NCI-H2107 treated with DMSO at 0.1 percent for 48 hours (cell line): ENCODE measurements at regions not wholly inside any gene's neighbourhood (a gene's known extent, or its start where the extent isn't known, plus 50 kb on each side); places are given as distances from the start of the nearest gene placed in this dataset.
"Not testable (repeated sequence)": the region's sequence is repeated elsewhere in the genome, so short reads cannot be mapped to it uniquely, and the experiment has no call there.

Experiments used
- DNase-seq: peaks from one replicate; lab custom pipeline; 2025; ENCODE audit not compliant: unreplicated experiment; lab: John Stamatoyannopoulos, UW

DNA sequence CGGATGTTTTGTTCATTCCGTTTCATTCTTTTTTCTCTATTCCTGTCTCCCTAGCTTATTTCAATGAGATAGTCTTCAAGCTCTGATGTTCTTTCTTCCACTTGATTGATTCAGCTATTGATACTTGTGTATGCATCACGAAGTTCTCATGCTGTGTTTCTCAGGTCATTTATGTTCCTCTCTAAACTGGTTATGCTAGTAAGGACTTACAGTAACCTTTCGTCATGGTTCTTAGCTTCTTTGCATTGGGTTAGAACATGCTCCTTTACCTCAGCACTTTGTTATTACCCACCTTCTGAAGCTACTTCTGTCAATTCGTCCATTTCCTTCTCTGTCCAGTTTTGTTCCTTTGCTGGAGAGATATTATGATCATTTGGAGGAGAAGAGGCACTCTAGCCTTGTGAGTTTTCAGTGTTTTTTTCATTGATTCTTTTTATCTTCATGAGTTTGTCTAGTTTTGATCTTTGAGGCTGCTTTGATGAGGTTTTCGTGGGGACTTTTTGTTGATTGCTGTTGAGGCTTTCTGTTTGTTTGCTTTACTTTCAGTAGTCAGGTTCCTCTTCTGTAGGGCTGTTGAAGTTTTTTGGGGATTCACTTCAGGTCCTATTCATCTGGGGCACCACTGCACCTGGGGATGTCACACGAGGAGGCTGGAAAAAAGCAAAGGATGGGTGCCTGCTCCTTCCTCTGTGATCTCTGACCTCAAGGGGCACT is 496.9 kb upstream of the LRRC7 start:
- no peak for DNase-seq

DNA sequence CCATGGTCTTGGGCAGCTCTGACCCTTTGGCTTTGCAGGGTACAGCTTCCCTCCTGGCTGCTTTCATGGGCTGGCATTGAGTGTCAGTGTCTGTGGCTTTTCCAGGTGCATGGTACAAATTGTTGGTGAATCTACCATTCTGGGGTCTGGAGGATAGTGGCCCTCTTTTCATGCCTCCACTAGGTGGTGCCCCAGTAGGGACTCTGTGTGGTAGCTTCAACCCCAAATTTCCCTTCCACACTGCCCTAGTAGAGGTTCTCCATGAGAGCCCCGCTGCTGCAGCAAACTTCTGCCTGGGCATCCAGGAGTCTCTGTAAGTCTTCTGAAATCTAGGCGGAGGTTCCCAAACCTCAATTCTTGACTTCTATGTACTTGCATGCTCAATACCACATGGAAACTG is 494.5 kb upstream of the LRRC7 start:
- DNase-seq: no peak

DNA sequence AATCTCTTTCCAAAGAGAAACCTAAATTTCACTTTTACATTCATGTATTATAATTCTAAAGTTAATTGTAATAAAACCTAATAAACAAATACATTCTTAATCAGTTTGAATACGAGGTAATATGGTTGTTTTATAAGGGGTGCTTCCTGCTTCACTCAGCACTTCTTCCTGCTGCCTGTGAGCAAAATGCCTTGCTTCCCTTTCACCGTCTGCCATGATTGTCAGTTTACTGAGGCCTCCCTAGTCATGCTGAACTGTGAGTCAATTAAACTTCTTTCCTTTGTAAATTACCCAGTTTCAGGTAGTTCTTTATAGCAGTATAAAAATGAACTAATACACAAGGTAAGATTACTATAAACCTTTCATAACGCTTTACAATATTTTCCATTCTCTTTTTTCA is 491.1 kb upstream of the LRRC7 start:
- no peak for DNase-seq

DNA sequence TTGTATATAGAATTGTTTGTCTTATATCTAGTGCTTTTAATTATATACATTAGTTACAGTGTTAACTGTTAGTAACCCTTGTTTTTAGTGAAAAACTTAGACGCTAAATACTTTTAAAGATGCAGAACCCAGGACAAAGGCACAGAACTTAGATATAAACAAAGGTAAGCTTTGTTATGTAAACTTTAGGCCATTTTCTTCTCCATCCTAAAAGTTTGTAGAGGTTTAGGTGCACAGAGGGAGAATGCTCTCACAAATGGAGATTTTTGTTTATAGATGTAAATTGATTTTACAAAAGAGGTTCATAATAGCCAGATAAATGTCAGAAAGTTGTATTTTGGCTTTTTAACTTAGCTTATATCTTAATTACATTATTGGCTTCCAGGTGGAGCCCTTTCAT is 490.5 kb upstream of the LRRC7 start:
- DNase-seq: no peak

DNA sequence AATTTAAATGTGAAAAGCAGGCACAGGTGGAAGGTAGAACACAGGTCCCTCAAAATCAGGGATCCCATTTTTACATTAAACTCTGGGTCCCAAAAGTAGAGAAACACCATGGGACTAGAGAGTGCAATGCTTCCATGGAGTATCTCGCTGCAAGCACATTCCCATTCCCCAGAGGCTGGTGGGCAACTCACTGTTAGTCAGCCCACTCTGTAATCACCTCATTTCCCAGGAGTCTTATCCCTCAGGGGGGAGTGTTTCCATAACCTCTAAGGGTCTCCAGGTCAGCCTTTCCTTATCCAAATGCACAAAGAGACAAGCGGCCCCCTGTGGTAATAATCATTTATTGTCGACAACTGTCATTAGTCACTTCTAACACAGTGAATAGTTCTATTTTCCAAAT is 490.1 kb upstream of the LRRC7 start:
- DNase-seq: no peak

DNA sequence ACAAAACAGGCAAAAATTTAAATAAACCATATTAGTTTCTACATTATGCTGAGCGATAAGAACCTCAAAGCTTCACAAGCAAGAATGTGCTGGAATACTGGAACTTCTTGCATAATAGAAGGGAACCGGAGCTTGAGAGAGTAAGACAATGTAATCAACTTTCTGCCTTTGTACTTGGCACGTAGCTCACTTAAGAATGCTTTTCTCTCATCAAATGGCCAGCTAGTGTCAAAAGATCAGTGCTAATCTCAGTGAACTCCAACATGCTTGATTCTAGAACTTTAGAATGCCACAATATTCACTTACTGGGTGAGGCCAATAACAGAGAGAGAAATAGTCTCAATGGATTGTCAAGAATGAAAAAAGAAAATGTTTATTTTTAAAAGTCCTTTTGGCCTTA is 486.1 kb upstream of the LRRC7 start:
- DNase-seq: no peak

DNA sequence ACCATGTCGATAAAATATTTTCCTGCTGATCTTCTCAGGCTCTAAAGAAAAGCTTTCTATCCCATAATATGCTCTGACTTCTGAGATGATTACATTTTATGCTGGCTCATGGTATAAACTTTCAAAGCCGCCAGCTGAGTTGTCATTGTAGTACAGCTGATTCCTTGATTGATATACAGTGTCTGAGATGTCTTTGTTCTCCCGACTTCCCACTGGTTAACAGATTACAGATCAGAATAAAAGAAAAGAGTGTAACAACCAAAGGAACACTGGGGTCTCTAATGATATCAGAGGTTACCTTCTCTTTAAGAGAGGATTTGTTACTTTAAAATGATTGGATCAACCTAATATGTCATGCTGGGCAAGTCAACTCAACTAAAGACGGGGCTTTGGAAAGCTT is 485.4 kb upstream of the LRRC7 start:
- DNase-seq: no peak

DNA sequence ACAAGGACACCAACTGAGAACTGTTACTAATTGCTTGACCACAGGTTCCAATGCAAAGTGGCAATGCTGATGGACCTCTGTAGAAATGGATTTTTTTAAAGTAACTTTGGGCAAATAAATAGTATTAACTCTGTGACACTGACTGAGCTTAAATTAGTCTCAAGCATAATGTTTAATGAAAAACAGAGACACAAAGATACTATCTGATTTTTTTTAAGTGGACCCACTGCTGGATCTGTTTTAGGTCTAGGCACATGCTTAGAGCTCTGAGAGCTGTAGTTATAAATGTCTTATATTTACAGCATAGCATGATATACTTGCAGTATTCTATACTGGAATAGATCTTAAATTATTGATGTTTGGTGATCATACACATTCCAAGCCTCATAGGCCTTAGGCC is 481.6 kb upstream of the LRRC7 start:
- DNase-seq: no peak

DNA sequence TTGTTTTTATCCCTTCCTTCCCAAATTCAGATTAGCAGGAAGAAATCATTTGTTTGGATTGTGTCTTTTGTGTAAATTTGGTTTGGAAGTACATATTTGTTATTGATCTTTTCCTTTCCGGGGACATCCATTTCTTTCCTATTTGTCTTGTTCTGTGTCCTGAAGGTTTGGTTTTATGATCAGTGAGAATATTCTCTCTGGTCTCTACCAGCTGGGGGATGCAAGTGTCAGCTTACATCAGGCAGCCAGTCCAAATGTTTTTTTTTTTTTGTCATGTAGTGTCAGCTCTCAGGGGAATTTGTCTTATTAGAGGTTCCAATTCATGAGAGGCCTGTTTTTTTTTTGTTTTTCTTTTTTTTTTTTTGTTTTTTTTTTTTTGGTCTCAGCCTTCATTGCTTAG is 479.2 kb upstream of the LRRC7 start:
- no peak for DNase-seq

DNA sequence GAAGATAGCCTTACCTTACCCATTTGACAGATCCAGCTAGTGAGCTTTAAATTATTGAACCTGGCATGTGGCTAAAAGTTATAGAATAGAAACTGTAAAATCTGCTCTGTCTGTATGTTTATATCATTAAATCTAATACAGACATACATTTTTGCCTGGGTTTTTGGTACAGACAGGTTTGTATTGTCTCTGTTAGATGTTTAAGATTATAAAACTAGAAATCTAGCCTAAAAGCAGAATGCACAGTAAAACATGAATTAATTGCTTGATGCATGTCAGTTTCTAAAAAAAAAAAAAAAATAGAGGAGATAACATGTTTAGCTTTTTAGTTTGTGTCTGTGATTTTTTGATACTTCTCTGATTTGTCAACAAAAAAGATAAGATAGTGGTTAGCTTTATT is 477.6 kb upstream of the LRRC7 start:
- no peak for DNase-seq

DNA sequence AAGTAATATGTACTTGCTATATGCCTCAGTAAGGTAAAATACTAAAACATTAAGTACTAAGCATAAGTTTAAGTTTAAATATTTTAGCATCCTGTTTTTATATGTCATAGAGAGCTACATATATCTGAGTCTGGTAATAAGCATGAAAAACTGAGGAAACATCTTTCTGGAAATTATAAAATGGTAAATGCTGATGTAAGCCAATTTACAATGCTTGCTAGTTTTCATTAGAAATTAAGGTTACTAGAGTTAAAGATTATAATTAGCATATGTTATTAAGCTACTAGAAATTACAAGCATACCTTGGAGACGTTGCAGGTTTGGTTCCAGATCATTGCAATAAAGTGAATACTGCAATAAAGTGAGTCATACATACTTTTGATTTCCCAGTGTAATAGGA is 477.0 kb upstream of the LRRC7 start:
- DNase-seq: no peak

DNA sequence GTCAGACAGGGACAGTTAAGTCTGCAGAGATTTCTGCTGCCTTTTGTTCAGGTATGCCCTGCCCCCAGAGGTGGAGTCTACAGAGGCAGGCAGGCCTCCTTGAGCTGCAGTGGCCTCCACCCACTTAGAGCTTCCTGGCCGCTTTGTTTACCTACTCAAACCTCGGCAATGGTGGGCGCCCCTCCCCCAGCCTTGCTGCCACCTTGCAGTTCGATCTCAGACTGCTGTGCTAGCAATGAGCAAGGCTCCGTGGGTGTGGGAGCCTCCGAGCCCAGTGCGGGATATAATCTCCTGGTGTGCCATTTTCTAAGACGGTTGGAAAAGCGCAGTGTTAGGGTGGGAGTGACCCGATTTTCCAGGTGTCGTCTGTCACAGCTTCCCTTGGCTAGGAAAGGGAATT is 465.7 kb upstream of the LRRC7 start:
- not testable (repeated sequence) for DNase-seq

DNA sequence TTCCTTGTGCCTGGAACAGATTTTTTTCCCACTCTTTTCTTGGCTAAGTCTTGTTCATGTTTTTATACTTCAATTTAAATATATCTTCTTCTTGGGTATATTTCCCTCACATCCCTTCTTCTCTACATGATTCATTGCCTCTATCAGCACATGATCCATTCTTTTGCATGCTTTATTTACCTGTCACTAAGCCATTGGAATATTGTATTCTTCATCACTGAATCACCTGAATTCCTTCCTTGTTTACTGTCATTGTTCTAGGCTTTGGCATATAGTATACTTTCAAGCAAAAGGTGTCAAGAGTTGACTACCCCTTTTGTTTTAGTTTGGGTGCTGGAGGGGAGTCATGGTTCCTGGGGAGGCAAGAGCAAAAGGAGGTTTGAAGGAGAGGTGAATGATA is 464.5 kb upstream of the LRRC7 start:
- DNase-seq: no peak

DNA sequence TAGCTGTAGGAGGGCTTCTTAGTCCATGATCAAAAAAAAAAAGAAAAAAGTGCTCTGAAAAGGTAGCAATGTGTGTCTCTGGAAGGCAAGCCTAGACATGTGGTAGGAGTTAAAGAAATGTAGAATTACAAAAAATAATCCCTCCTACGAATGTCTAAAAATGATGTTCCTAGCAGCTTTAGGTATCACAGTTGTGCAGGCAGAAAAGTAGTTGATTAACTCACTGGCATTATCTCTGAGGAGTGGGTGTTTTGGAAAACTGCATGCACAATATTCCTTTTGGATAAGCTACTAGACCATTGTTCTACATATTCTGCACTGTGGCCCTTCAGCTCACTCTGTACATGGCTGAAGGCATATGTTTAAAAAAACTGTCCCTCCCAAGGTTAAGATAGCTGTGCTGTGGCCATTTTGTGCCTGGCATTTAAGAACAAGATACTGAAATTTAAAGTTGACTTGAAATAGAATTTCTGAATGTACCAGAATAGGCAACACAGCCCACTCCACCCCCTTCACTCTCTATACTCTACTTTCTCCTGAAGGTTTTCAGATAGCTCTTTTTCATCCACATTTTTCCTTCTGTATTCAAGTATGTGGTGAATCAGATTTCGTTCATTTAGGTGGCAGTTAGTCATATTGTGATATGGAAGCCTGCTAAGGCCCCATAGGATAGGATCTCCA is 463.9 kb upstream of the LRRC7 start:
- DNase-seq: no peak

DNA sequence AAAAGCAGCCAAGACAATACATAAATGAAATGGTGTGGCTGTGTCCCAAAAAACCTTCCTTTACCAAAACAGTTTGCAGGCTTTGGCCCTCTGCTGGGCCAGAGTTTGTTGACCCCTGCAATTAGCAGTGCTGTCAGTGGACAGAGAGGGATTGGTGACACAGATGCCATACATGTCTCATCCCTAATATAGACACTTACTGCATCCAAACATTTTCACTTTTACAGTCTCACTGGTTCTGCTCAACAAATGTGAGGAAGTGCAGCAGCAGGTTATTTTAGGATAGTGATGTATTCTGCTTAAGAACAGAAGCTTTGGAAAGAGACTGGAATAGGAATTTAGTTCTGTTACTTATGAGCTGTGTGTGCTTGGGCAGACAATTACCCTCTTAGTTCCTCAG is 462.8 kb upstream of the LRRC7 start:
- no peak for DNase-seq

DNA sequence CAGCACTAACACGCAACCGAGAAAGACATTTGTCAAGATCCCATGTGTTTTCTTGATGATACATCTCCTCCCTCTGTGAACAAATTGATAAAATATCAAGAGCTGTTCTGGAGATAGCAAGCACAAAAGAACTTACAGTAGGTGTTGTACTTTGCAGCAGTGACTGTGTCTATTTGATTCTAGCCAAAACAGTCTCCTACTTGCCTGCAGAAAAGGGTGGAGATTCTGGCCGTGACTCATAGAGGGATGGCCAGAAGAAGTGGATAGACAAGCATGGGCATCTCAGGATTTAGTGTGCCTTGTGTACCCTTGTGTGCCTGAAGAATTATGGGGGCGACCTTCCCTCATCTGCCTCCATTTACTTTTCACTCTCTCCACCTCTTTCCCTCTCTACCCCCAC is 458.4 kb upstream of the LRRC7 start:
- DNase-seq: no peak

DNA sequence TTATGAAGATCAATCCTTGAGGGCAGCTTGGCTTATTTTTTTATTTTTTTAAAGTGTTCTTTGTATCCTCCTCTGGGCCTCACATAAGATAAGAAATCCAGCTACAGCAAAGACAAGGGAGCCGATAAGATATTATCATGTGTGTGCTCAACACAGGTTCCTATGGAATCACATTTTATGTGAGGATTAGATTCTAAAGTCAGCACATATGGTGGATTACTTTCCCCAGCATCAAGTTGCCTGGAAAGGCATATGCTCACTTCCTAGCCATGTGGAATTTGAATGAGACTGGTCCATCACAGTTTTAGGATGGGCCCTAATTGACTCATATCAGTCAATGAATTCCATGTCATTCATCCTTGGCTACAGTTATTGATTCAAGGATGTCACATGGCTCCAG is 456.9 kb upstream of the LRRC7 start:
- no peak for DNase-seq

DNA sequence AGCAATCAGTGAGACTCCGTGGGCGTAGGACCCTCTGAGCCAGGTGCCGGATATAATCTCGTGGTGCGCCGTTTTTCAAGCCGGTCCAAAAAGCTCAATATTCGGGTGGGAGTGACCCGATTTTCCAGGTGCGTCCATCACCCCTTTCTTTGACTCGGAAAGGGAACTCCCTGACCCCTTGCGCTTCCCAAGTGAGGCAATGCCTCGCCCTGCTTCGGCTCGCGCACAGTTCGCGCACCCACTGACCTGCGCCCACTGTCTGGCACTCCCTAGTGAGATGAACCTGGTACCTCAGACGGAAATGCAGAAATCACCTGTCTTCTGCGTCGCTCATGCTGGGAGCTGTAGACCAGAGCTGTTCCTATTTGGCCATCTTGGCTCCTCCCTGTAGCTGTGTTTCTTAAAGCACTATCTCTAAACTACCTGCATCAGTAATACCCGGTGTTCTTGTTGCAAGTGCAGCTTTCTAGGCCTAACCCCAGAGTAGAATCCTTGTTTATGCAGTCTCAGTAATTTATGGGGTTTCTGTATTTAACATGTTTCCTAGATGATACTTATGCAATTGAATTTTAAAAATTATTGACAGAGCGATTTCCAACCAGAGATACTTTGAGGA is 447.5 kb upstream of the LRRC7 start:
- not testable (repeated sequence) for DNase-seq

DNA sequence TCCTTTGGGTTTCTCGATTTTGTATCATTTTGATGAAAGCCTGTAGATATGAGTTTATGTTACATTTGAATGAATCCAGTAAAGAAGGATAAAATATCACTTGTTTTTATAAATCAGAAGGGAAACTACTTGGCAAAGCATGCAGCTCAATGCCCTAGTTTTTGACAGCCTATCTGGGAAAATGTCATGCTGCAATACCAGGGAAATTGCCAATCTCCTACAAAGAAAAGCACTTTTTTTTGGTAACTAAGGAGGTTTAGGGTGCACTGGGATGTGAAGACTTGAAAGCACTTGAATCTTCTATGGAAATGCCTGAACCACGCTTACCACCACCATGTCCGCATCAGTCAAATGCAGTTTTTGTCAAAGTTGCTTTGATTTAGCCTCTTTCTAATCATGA is 446.9 kb upstream of the LRRC7 start:
- DNase-seq: no peak

DNA sequence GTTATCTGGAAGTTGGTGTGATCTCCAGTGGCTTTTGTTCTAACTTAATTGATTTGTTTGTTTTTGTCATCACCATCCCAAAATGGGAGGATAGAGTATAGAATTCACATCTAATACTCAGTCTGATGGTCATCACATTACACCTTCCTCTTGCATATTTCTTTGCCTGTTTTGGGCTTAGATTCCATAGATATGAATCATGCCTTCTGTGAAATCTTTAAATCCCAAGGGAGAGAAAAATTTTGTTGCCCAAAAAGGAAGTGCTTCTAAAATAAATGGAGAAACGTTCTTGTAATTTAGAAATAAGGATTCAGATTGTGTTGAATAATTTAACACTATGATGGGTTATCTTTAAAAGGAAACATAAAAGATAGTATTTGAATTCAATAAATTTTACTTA is 446.0 kb upstream of the LRRC7 start:
- DNase-seq: no peak

DNA sequence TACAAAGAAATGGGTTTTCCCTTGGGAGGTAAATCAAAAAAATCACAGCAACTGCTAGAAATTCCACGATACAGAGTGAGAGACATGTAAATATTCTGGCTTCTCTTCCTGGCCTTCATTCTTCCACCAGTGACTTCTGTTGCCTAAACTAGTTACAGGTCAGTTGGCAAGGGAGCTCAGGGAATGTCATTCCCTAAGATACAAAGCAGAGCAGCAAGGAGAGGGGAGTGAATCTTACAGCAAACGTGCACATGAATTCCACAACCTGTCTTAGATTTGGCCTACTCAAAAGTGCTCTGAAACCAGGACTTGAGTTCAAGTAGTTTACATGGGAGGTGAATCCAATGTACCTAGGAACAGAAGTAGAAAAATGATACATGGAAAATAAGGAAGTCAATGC is 445.3 kb upstream of the LRRC7 start:
- DNase-seq: no peak

DNA sequence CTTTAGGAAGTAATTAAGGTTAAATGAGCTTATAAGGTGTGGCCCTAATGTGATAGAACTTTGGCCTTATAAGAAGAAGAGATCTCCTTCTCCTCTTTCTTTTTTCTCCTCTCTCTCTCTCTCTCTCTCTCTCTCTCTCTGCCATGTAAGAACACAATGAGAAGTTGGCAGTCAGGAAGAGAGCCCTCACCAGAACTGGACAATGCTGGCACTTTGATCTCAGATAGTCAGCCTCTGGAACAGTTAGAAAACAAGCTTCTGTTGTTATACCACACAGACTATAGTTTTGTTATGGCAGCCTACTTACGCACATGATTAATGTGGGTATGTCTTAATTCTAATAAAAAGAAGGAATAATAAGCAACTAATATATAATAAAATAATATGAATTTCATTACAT is 444.2 kb upstream of the LRRC7 start:
- no peak for DNase-seq

DNA sequence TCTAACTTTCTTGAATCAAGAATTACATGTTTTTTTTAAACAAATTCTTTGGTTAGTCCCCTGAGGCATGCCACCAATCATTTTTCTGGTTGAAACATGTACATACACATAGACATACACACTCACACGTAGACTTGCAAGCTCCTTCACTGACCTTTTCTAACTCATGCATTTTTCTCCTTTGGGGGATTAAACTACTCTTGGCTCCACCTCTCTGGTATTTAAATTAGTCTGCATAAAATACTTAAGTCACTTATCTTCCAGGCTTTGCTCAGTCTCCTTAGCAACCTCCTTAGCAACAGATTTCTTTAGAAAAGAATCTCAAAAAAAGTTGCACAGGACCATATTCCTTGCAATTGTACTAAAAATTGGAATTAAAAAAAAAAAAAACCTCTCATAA is 440.9 kb upstream of the LRRC7 start:
- DNase-seq: no peak
